ENCODE measurements at regions not wholly inside any gene's neighbourhood (a gene's known extent, or its start where the extent isn't known, plus 50 kb on each side); places are given as distances from the start of the nearest gene placed in this dataset.

- TF ChIP-seq EP300 (IDR thresholded peaks at IDR 0.05; ENCODE audit: low read depth) (no peak), CTCF (IDR thresholded peaks at IDR 0.05) (no peak)
Observed at GRCh38 chrX:75911716-75912115, 126.7 kb upstream of the MAGEE2 start.

Data from transverse colon (tissue), 3 donors.